ENCODE measurements at regions not wholly inside any gene's neighbourhood (a gene's known extent, or its start where the extent isn't known, plus 50 kb on each side); places are given as distances from the start of the nearest gene placed in this dataset.

DNA sequence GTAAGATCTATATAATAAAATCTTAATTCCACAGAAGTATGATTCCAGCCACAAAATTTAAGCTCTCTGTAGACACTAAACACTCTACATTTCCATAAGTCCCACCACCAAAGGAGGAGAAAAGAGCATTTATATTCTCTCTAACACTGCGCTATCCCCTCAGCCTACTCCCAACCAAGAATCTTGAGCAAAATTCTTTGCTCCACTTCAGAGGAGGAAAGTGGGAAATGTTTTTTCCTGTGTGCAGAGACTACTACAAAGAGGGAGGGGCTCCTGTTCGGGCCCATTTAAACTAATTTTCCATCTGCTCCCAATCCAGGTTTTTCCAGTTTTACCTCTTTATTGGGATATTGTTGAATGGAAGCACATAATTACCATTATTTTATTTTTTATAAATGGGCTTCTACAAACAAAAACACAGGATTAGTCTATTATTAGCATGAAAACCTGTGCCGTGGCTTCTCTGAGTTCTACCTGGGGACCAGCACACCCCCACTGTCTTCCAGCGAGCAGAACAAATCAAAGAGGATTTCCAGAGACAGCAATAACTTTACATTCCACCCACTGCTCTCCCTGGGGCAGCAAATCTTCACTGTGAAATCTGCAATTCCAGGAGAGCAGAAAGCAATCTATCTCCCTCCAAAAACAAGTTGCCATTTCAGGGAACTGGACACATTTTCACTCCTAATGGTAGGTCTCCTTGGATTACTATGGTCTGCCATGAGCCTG lies 174.0 kb downstream of the DAD1 start:
- no peaks in the 10 kb centered on the region for H3K9me3 ChIP-seq (ENCODE audit: control insufficient read depth, insufficient read depth, low read length)
- DNase-seq (ENCODE audit: low read depth, low spot score) = no peak
- no peak overlapping the region for H3K27ac ChIP-seq (ENCODE audit: low read depth, low read length)
- peaks cover 28% of the 10 kb centered on the region for H3K27me3 ChIP-seq (ENCODE audit: control insufficient read depth, insufficient read depth, low read length)
- no peak overlapping the region for H3K4me3 ChIP-seq (ENCODE audit: low read depth, low read length)
- ChIA-PET POLR2A (no interaction called here), CTCF (no interaction called here)
- TF ChIP-seq, protein P1, sequence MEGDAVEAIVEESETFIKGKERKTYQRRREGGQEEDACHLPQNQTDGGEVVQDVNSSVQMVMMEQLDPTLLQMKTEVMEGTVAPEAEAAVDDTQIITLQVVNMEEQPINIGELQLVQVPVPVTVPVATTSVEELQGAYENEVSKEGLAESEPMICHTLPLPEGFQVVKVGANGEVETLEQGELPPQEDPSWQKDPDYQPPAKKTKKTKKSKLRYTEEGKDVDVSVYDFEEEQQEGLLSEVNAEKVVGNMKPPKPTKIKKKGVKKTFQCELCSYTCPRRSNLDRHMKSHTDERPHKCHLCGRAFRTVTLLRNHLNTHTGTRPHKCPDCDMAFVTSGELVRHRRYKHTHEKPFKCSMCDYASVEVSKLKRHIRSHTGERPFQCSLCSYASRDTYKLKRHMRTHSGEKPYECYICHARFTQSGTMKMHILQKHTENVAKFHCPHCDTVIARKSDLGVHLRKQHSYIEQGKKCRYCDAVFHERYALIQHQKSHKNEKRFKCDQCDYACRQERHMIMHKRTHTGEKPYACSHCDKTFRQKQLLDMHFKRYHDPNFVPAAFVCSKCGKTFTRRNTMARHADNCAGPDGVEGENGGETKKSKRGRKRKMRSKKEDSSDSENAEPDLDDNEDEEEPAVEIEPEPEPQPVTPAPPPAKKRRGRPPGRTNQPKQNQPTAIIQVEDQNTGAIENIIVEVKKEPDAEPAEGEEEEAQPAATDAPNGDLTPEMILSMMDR (IDR thresholded peaks at IDR 0.05; ENCODE audit: low read depth, low read length) = no peak

DNA sequence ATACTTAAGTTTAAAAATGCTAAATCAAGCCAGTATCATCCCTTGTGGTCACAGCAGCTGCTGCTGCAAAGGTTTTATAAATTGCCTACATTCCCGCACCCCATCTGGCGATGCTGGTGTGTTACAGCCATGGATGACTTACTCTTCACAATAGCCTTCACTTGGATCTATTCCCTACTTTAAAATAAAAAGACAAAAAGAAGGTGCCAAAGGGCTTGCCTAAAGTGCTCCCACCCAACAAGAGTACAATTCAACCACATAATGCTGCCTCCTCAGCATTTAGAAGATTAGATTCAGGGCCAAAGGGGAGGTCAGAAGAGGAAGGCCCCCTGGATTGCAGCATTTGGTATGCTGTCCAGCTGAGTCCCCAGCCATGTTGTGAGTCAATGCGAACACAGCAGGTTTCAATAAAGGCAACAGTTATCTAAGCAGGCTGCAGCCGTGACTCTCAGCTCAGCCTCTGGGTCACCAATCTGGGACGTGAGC lies 176.1 kb downstream of the DAD1 start:
- no peak overlapping the region for H3K4me3 ChIP-seq (ENCODE audit: low read depth, low read length)
- H3K9me3 ChIP-seq (ENCODE audit: control insufficient read depth, insufficient read depth, low read length) = no peaks in the 10 kb centered on the region
- H3K27ac ChIP-seq (ENCODE audit: low read depth, low read length) = no peak overlapping the region
- CTCF ChIA-PET = interaction anchor here (0.6 kb wide), 1 partner anchor 136 kb away, joined by 4 read pairs; no protein-coding TSS in a partner anchor
- no peak for DNase-seq (ENCODE audit: low read depth, low spot score)
- TF ChIP-seq, protein P1 (IDR thresholded peaks at IDR 0.05; ENCODE audit: low read depth, low read length) = no peak
- POLR2A ChIA-PET = no interaction called here
- peaks cover 30% of the 10 kb centered on the region for H3K27me3 ChIP-seq (ENCODE audit: control insufficient read depth, insufficient read depth, low read length)

DNA sequence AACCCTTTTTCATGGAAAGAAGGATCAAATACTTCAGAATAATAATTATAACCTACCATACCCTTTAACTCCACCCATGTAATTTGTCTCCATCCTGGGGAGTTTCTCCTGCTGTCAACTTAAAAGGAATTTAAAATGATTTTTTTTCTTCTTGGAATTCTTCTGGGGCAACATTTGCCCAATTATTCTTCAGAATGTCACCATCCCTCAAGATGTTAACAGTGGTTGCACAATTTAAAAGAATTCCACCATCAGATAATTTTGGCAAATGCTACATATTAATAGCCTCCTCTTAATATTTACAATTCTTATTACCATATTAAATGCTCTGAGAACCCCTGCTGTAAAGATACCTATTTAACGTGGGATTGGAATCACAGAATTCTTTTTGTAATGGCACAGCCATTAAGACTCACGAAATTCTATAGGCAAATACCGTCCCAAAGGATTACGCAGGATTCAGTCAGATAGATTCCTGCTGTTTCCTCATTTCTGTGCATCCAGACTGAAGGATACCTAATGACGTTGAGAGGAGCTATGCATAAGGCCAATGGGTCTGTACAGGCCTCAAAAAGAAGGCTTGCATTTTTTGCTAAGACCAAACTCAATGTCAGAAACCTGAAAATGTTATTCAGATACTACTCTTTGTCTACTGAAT lies 177.5 kb downstream of the DAD1 start:
- Histone ChIP-seq H3K27ac (ENCODE audit: low read depth, low read length) (no peak overlapping the region), H3K9me3 (ENCODE audit: control insufficient read depth, insufficient read depth, low read length) (no peaks in the 10 kb centered on the region), H3K27me3 (ENCODE audit: control insufficient read depth, insufficient read depth, low read length) (peaks cover 25% of the 10 kb centered on the region), H3K4me3 (ENCODE audit: low read depth, low read length) (no peak overlapping the region)
- ChIA-PET CTCF (no interaction called here), POLR2A (no interaction called here)
- TF ChIP-seq, protein P1 (IDR thresholded peaks at IDR 0.05; ENCODE audit: low read depth, low read length) = no peak
- DNase-seq (ENCODE audit: low read depth, low spot score) = no peak

DNA sequence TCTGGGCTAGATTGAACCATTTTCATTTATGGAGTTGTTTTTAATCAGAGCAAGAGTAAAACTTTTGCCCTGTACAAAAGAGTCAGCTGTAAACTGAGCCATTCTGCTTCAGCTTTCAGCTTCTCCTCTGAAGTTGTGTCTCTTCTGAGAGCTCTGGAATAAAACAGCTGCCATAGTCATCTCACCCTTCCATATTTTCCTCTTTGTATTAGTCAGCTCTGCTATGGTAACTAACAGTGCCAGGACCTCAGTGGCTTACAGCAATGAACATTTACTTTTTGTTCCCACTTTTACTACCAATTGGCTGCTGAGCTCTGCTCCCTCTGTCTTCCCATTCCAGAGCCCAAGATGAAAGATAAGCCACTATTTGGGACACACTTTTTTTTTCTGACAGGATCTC lies 178.5 kb downstream of the DAD1 start:
- no peak overlapping the region for H3K27ac ChIP-seq (ENCODE audit: low read depth, low read length)
- ChIA-PET POLR2A (no interaction called here), CTCF (no interaction called here)
- H3K4me3 ChIP-seq (ENCODE audit: low read depth, low read length) = no peak overlapping the region
- no peak for DNase-seq (ENCODE audit: low read depth, low spot score)
- H3K27me3 ChIP-seq (ENCODE audit: control insufficient read depth, insufficient read depth, low read length) = peaks cover 25% of the 10 kb centered on the region
- no peaks in the 10 kb centered on the region for H3K9me3 ChIP-seq (ENCODE audit: control insufficient read depth, insufficient read depth, low read length)
- TF ChIP-seq, protein P1 (IDR thresholded peaks at IDR 0.05; ENCODE audit: low read depth, low read length) = no peak

DNA sequence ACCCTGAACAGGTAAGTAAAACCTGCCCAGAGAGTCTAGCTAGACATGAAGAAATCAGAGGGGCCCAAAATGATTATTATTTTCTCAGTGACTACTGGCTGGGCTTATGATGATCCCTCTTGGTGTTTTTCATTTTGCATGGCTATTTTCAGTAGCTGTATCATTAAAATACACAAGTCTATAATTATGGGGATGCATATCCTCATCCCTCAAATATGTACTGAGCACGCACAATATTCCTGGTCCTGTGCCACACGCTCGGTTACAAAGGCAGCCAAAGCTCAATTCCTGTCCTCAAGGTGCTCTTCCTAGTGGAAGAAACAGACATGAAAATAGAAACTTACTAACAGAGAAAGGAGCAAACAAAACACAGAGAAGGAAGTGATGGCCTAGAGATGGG lies 180.0 kb downstream of the DAD1 start:
- Histone ChIP-seq H3K27ac (ENCODE audit: low read depth, low read length) (no peak overlapping the region), H3K27me3 (ENCODE audit: control insufficient read depth, insufficient read depth, low read length) (peaks cover 27% of the 10 kb centered on the region), H3K4me3 (ENCODE audit: low read depth, low read length) (no peak overlapping the region), H3K9me3 (ENCODE audit: control insufficient read depth, insufficient read depth, low read length) (no peaks in the 10 kb centered on the region)
- DNase-seq (ENCODE audit: low read depth, low spot score) = no peak
- ChIA-PET CTCF (no interaction called here), POLR2A (no interaction called here)
- TF ChIP-seq, protein P1 (IDR thresholded peaks at IDR 0.05; ENCODE audit: low read depth, low read length) = no peak
